ENCODE measurements at regions not wholly inside any gene's neighbourhood (a gene's known extent, or its start where the extent isn't known, plus 50 kb on each side); places are given as distances from the start of the nearest gene placed in this dataset.

- Histone ChIP-seq H3K9me3 (ENCODE audit: control insufficient read depth, low read length) (peaks cover 11% of the 10 kb centered on the region), H3K4me1 (ENCODE audit: control insufficient read depth, insufficient read depth, low read length) (no peaks in the 10 kb centered on the region), H3K27me3 (ENCODE audit: control insufficient read depth, insufficient read depth, low read length, poor library complexity, severe bottlenecking) (no peaks in the 10 kb centered on the region), H3K4me3 (ENCODE audit: low read length) (no peak overlapping the region), H3K9ac (ENCODE audit: extremely low read depth, low read length, poor library complexity, severe bottlenecking) (no peak overlapping the region), H3K27ac (ENCODE audit: low read depth, low read length) (no peak overlapping the region), H3K36me3 (ENCODE audit: control insufficient read depth, insufficient read depth, low read length) (no peaks in the 10 kb centered on the region)
- H3K4me1 Mint-ChIP-seq, result no peaks in the 10 kb centered on the region
- peaks cover 16% of the 10 kb centered on the region for H3K9me3 Mint-ChIP-seq
- TF ChIP-seq CTCF (conservative IDR thresholded peaks at IDR 0.05), result no peak
- 88% methylated on average over 2 of the region's 2 CpGs; no CpG with 5 or more reads in 1 of the 2 experiments for WGBS, 2 experiments (ENCODE audit: insufficient coverage in 1 of 2, insufficient read length in 1 of 2)
- no peak overlapping the region for H3K4me3 Mint-ChIP-seq
- no peak for DNase-seq
- no peak overlapping the region for H3K27ac Mint-ChIP-seq
- H3K27me3 Mint-ChIP-seq (ENCODE audit: insufficient read depth), result no peaks in the 10 kb centered on the region
- H3K36me3 Mint-ChIP-seq (ENCODE audit: low read depth), result no peaks in the 10 kb centered on the region
Measured at GRCh38 chr21:28703861-28704260, 288.8 kb downstream of the LTN1 start.

GRCh38 chr21:28699596-28700259 lies 292.9 kb downstream of the LTN1 start:
- no peaks in the 10 kb centered on the region for H3K4me1 ChIP-seq (ENCODE audit: control insufficient read depth, insufficient read depth, low read length)
- no peak overlapping the region for H3K4me3 ChIP-seq (ENCODE audit: low read length)
- no peak overlapping the region for H3K9ac ChIP-seq (ENCODE audit: extremely low read depth, low read length, poor library complexity, severe bottlenecking)
- 67 to 97% methylated on average over 1 to 3 of the region's 3 CpGs for WGBS, 2 experiments (ENCODE audit: insufficient coverage in 1 of 2, insufficient read length in 1 of 2)
- H3K4me3 Mint-ChIP-seq, result no peak overlapping the region
- no peak overlapping the region for H3K27ac ChIP-seq (ENCODE audit: low read depth, low read length)
- no peak overlapping the region for H3K27ac Mint-ChIP-seq
- H3K36me3 Mint-ChIP-seq (ENCODE audit: low read depth), result no peaks in the 10 kb centered on the region
- no peak for TF ChIP-seq CTCF (conservative IDR thresholded peaks at IDR 0.05)
- peaks cover 18% of the 10 kb centered on the region for H3K9me3 Mint-ChIP-seq
- no peaks in the 10 kb centered on the region for H3K27me3 ChIP-seq (ENCODE audit: control insufficient read depth, insufficient read depth, low read length, poor library complexity, severe bottlenecking)
- H3K4me1 Mint-ChIP-seq, result no peaks in the 10 kb centered on the region
- H3K9me3 ChIP-seq (ENCODE audit: control insufficient read depth, low read length), result peaks cover 11% of the 10 kb centered on the region
- no peaks in the 10 kb centered on the region for H3K36me3 ChIP-seq (ENCODE audit: control insufficient read depth, insufficient read depth, low read length)
- no peak for DNase-seq
- H3K27me3 Mint-ChIP-seq (ENCODE audit: insufficient read depth), result no peaks in the 10 kb centered on the region

- no peak overlapping the region for H3K4me3 ChIP-seq (ENCODE audit: low read length)
- peaks cover 11% of the 10 kb centered on the region for H3K9me3 ChIP-seq (ENCODE audit: control insufficient read depth, low read length)
- no peaks in the 10 kb centered on the region for H3K4me1 ChIP-seq (ENCODE audit: control insufficient read depth, insufficient read depth, low read length)
- H3K27ac ChIP-seq (ENCODE audit: low read depth, low read length), result no peak overlapping the region
- H3K9ac ChIP-seq (ENCODE audit: extremely low read depth, low read length, poor library complexity, severe bottlenecking), result no peak overlapping the region
- 91% methylated on average over 1 of the region's 1 CpG; no CpG with 5 or more reads in 1 of the 2 experiments for WGBS, 2 experiments (ENCODE audit: insufficient coverage in 1 of 2, insufficient read length in 1 of 2)
- H3K36me3 ChIP-seq (ENCODE audit: control insufficient read depth, insufficient read depth, low read length), result no peaks in the 10 kb centered on the region
- no peak for TF ChIP-seq CTCF (conservative IDR thresholded peaks at IDR 0.05)
- Mint-ChIP-seq H3K9me3 (peaks cover 18% of the 10 kb centered on the region), H3K27me3 (ENCODE audit: insufficient read depth) (no peaks in the 10 kb centered on the region), H3K4me1 (no peaks in the 10 kb centered on the region), H3K27ac (no peak overlapping the region), H3K4me3 (no peak overlapping the region), H3K36me3 (ENCODE audit: low read depth) (no peaks in the 10 kb centered on the region)
- DNase-seq, result no peak
- no peaks in the 10 kb centered on the region for H3K27me3 ChIP-seq (ENCODE audit: control insufficient read depth, insufficient read depth, low read length, poor library complexity, severe bottlenecking)
Measured at GRCh38 chr21:28699186-28699585, 293.5 kb downstream of the LTN1 start.

Data from endodermal cell (in vitro differentiated cells).